GM23338 (cell line): ENCODE measurements at regions not wholly inside any gene's neighbourhood (a gene's known extent, or its start where the extent isn't known, plus 50 kb on each side); places are given as distances from the start of the nearest gene placed in this dataset.

Experiments
- ATAC-seq: fragments of 200-7000 bp; cut with Tn5 transposase; 3 replicates; pipeline ENCODE4 v1.9.1; 2020
- DNase-seq: peaks from one replicate; pipeline ENCODE4 v3.0.0-alpha.2; 2015; ENCODE audit warnings: low spot score
- H2AFZ ChIP-seq: fragments of 200-600 bp; sonication (generic); 2 replicates; pipeline ENCODE4 v1.8.0; 2016; ENCODE audit warnings: antibody characterized with exemption, mild to moderate bottlenecking, moderate library complexity
- H3F3A ChIP-seq: fragments of 200-600 bp; sonication (generic); replicated peaks from 2 replicates; pipeline ENCODE4 v1.8.0; 2017; ENCODE audit warnings: antibody characterized with exemption, mixed run types, low read depth
- H3K27ac ChIP-seq: fragments of 200-600 bp; sonication (generic); 2 replicates; pipeline ENCODE4 v1.6.1; 2016; ENCODE audit warnings: low read depth
- H3K27me3 ChIP-seq: fragments of 200-600 bp; sonication (generic); 2 replicates; pipeline ENCODE4 v1.8.0; 2016; ENCODE audit warnings: mild to moderate bottlenecking, mixed run types, moderate library complexity; ENCODE audit not compliant: insufficient read depth
- H3K36me3 ChIP-seq: fragments of 200-600 bp; sonication (generic); 2 replicates; pipeline ENCODE4 v1.8.0; 2016; ENCODE audit warnings: mild to moderate bottlenecking; ENCODE audit not compliant: insufficient read depth
- H3K4me1 ChIP-seq: fragments of 200-600 bp; sonication (generic); 2 replicates; pipeline ENCODE4 v1.8.0; 2016; ENCODE audit warnings: mild to moderate bottlenecking, moderate library complexity; ENCODE audit not compliant: insufficient read depth
- H3K4me2 ChIP-seq: fragments of 200-600 bp; sonication (generic); 2 replicates; pipeline ENCODE4 v1.7.1; 2017; ENCODE audit warnings: mixed run types
- H3K4me3 ChIP-seq: fragments of 200-600 bp; sonication (generic); 2 replicates; pipeline ENCODE4 v1.6.1; 2016; ENCODE audit warnings: mixed run types
- H3K79me2 ChIP-seq: fragments of 200-600 bp; sonication (generic); replicated peaks from 2 replicates; pipeline ENCODE4 v1.8.0; 2017; ENCODE audit warnings: mild to moderate bottlenecking; ENCODE audit not compliant: insufficient read depth
- H3K9me2 ChIP-seq: fragments of 200-600 bp; sonication (generic); 2 replicates; pipeline ENCODE4 v1.8.0; 2017; ENCODE audit not compliant: insufficient read depth
- H4K20me1 ChIP-seq: fragments of 200-600 bp; sonication (generic); replicated peaks from 2 replicates; pipeline ENCODE4 v1.8.0; 2017; ENCODE audit warnings: mild to moderate bottlenecking; ENCODE audit not compliant: insufficient read depth
- H3K27ac Mint-ChIP-seq: 2 replicates; pipeline ENCODE4 v1.8.0; 2020; ENCODE audit warnings: inconsistent platforms, mild to moderate bottlenecking, moderate library complexity, mixed read lengths
- H3K27me3 Mint-ChIP-seq: 3 replicates; pipeline ENCODE4 v1.8.0; 2022; ENCODE audit warnings: low read depth, mild to moderate bottlenecking, moderate library complexity, mixed read lengths, inconsistent platforms; ENCODE audit not compliant: insufficient read depth, poor library complexity
- H3K36me3 Mint-ChIP-seq: 3 replicates; pipeline ENCODE4 v1.8.0; 2021; ENCODE audit warnings: low read depth, mild to moderate bottlenecking, inconsistent platforms, moderate library complexity, mixed read lengths
- H3K4me1 Mint-ChIP-seq: 3 replicates; pipeline ENCODE4 v1.8.0; 2020; ENCODE audit warnings: mild to moderate bottlenecking, inconsistent platforms, mixed read lengths
- H3K4me3 Mint-ChIP-seq: 3 replicates; pipeline ENCODE4 v1.8.0; 2021; ENCODE audit warnings: moderate library complexity, mild to moderate bottlenecking, inconsistent platforms, mixed read lengths
- H3K9me3 Mint-ChIP-seq: 3 replicates; pipeline ENCODE4 v1.8.0; 2020; ENCODE audit warnings: moderate library complexity, mild to moderate bottlenecking, inconsistent platforms, mixed read lengths
- CREB1 ChIP-seq: fragments of 250-450 bp; sonication (Bioruptor Pico); IDR thresholded peaks from 2 replicates; pipeline ENCODE4 v1.5.0; 2020; ENCODE audit warnings: low read depth, mild to moderate bottlenecking, moderate library complexity
- EZH2 ChIP-seq: fragments of 200-600 bp; sonication (generic); IDR thresholded peaks from one replicate; pipeline ENCODE4 v1.8.0; 2017; ENCODE audit warnings: antibody characterized with exemption, mild to moderate bottlenecking, low read depth; ENCODE audit not compliant: unreplicated experiment
- EZH2phosphoT487 ChIP-seq: fragments of 200-600 bp; sonication (generic); IDR thresholded peaks from one replicate; pipeline ENCODE4 v1.8.1; 2018; ENCODE audit warnings: antibody characterized with exemption; ENCODE audit not compliant: unreplicated experiment
- JUNB ChIP-seq: IDR thresholded peaks from one replicate; pipeline ENCODE4 v1.6.1; 2016; ENCODE audit warnings: antibody characterized with exemption; ENCODE audit not compliant: unreplicated experiment
- NANOG ChIP-seq: IDR thresholded peaks from 2 replicates; pipeline ENCODE4 v1.6.1; 2016; ENCODE audit warnings: antibody characterized with exemption, borderline replicate concordance
- POLR2AphosphoS5 ChIP-seq: IDR thresholded peaks from 2 replicates; pipeline ENCODE4 v1.6.1; 2016; ENCODE audit warnings: antibody characterized with exemption, low read depth
- STAT1 ChIP-seq: IDR thresholded peaks from one replicate; pipeline ENCODE4 v1.6.1; 2016; ENCODE audit warnings: antibody characterized with exemption; ENCODE audit not compliant: unreplicated experiment
- ZNF114 ChIP-seq: fragments of 250-450 bp; sonication (Bioruptor Pico); IDR thresholded peaks from 2 replicates; pipeline ENCODE4 v1.5.0; 2020; ENCODE audit warnings: mild to moderate bottlenecking, moderate library complexity
- ZNF331 ChIP-seq: fragments of 250-450 bp; sonication (Bioruptor Pico); IDR thresholded peaks from 2 replicates; pipeline ENCODE4 v1.5.0; 2020; ENCODE audit warnings: low read depth, mild to moderate bottlenecking, moderate library complexity
- TF ChIP-seq, protein P1 (sequence below): IDR thresholded peaks from 2 replicates; pipeline ENCODE4 v1.6.1; 2016; ENCODE audit warnings: antibody characterized with exemption
- TF ChIP-seq, protein P2 (sequence below): fragments of 250-450 bp; sonication (Bioruptor Pico); IDR thresholded peaks from 2 replicates; pipeline ENCODE4 v1.5.0; 2020; ENCODE audit warnings: mild to moderate bottlenecking, moderate library complexity
- TF ChIP-seq, protein P3 (sequence below), 2 experiments: fragments of 200-600 bp in 1 of 2; sonication (generic) in 1 of 2; conservative IDR thresholded peaks; 2 replicates each; pipeline versions ENCODE4 v1.5.1 to v1.6.1; 2016 to 2017; ENCODE audit warnings: antibody characterized with exemption in 2 of 2, low read depth in 2 of 2, mild to moderate bottlenecking in 2 of 2, moderate library complexity in 1 of 2
- TF ChIP-seq, protein P4 (sequence below): IDR thresholded peaks from one replicate; pipeline ENCODE4 v1.6.1; 2018; ENCODE audit warnings: antibody characterized with exemption; ENCODE audit not compliant: unreplicated experiment

- H3K4me2 ChIP-seq, result no peak overlapping the region
- no peaks in the 10 kb centered on the region for H3K36me3 Mint-ChIP-seq
- H3K4me1 ChIP-seq, result no peaks in the 10 kb centered on the region
- no peaks in the 10 kb centered on the region for H3K36me3 ChIP-seq
- 0 out of 2 replicates have a peak, but pooled peaks cover 6% of the 10 kb centered on the region for H3K9me2 ChIP-seq
- H3K27ac Mint-ChIP-seq, result no peak overlapping the region
- ATAC-seq (no peak), DNase-seq (no peak)
- no peaks in the 10 kb centered on the region for H3K79me2 ChIP-seq
- peaks cover 16% of the 10 kb centered on the region for H3K9me3 Mint-ChIP-seq
- no peaks in the 10 kb centered on the region for H3K27me3 ChIP-seq
- H3K27ac ChIP-seq, result no peak overlapping the region
- no peak overlapping the region for H3K4me3 ChIP-seq
- H2AFZ ChIP-seq, result no peak overlapping the region
- no peaks in the 10 kb centered on the region for H3K27me3 Mint-ChIP-seq
- no peaks in the 10 kb centered on the region for H3F3A ChIP-seq
- no peak overlapping the region for H3K4me3 Mint-ChIP-seq
- no peaks in the 10 kb centered on the region for H3K4me1 Mint-ChIP-seq
- H4K20me1 ChIP-seq, result no peaks in the 10 kb centered on the region
- no peak for TF ChIP-seq NANOG
- no peak for TF ChIP-seq JUNB
- TF ChIP-seq, protein P1, sequence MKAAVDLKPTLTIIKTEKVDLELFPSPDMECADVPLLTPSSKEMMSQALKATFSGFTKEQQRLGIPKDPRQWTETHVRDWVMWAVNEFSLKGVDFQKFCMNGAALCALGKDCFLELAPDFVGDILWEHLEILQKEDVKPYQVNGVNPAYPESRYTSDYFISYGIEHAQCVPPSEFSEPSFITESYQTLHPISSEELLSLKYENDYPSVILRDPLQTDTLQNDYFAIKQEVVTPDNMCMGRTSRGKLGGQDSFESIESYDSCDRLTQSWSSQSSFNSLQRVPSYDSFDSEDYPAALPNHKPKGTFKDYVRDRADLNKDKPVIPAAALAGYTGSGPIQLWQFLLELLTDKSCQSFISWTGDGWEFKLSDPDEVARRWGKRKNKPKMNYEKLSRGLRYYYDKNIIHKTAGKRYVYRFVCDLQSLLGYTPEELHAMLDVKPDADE, result no peak
- no peak for TF ChIP-seq POLR2AphosphoS5
- TF ChIP-seq, protein P2, sequence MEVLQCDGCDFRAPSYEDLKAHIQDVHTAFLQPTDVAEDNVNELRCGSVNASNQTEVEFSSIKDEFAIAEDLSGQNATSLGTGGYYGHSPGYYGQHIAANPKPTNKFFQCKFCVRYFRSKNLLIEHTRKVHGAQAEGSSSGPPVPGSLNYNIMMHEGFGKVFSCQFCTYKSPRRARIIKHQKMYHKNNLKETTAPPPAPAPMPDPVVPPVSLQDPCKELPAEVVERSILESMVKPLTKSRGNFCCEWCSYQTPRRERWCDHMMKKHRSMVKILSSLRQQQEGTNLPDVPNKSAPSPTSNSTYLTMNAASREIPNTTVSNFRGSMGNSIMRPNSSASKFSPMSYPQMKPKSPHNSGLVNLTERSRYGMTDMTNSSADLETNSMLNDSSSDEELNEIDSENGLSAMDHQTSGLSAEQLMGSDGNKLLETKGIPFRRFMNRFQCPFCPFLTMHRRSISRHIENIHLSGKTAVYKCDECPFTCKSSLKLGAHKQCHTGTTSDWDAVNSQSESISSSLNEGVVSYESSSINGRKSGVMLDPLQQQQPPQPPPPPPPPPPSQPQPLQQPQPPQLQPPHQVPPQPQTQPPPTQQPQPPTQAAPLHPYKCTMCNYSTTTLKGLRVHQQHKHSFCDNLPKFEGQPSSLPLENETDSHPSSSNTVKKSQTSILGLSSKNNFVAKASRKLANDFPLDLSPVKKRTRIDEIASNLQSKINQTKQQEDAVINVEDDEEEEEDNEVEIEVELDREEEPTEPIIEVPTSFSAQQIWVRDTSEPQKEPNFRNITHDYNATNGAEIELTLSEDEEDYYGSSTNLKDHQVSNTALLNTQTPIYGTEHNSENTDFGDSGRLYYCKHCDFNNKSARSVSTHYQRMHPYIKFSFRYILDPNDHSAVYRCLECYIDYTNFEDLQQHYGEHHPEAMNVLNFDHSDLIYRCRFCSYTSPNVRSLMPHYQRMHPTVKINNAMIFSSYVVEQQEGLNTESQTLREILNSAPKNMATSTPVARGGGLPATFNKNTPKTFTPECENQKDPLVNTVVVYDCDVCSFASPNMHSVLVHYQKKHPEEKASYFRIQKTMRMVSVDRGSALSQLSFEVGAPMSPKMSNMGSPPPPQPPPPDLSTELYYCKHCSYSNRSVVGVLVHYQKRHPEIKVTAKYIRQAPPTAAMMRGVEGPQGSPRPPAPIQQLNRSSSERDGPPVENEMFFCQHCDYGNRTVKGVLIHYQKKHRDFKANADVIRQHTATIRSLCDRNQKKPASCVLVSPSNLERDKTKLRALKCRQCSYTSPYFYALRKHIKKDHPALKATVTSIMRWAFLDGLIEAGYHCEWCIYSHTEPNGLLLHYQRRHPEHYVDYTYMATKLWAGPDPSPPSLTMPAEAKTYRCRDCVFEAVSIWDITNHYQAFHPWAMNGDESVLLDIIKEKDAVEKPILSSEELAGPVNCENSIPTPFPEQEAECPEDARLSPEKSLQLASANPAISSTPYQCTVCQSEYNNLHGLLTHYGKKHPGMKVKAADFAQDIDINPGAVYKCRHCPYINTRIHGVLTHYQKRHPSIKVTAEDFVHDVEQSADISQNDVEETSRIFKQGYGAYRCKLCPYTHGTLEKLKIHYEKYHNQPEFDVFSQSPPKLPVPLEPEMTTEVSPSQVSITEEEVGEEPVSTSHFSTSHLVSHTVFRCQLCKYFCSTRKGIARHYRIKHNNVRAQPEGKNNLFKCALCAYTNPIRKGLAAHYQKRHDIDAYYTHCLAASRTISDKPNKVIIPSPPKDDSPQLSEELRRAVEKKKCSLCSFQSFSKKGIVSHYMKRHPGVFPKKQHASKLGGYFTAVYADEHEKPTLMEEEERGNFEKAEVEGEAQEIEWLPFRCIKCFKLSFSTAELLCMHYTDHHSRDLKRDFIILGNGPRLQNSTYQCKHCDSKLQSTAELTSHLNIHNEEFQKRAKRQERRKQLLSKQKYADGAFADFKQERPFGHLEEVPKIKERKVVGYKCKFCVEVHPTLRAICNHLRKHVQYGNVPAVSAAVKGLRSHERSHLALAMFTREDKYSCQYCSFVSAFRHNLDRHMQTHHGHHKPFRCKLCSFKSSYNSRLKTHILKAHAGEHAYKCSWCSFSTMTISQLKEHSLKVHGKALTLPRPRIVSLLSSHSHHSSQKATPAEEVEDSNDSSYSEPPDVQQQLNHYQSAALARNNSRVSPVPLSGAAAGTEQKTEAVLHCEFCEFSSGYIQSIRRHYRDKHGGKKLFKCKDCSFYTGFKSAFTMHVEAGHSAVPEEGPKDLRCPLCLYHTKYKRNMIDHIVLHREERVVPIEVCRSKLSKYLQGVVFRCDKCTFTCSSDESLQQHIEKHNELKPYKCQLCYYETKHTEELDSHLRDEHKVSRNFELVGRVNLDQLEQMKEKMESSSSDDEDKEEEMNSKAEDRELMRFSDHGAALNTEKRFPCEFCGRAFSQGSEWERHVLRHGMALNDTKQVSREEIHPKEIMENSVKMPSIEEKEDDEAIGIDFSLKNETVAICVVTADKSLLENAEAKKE (CRISPR knock-in tag), result no peak
- TF ChIP-seq ZNF114 (CRISPR knock-in tag), result no peak
- TF ChIP-seq, protein P3, sequence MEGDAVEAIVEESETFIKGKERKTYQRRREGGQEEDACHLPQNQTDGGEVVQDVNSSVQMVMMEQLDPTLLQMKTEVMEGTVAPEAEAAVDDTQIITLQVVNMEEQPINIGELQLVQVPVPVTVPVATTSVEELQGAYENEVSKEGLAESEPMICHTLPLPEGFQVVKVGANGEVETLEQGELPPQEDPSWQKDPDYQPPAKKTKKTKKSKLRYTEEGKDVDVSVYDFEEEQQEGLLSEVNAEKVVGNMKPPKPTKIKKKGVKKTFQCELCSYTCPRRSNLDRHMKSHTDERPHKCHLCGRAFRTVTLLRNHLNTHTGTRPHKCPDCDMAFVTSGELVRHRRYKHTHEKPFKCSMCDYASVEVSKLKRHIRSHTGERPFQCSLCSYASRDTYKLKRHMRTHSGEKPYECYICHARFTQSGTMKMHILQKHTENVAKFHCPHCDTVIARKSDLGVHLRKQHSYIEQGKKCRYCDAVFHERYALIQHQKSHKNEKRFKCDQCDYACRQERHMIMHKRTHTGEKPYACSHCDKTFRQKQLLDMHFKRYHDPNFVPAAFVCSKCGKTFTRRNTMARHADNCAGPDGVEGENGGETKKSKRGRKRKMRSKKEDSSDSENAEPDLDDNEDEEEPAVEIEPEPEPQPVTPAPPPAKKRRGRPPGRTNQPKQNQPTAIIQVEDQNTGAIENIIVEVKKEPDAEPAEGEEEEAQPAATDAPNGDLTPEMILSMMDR (conservative IDR thresholded peaks at IDR 0.05; ENCODE audit: low read depth in 2 of 2), result no peak
- TF ChIP-seq EZH2, result no peak
- TF ChIP-seq, protein P4, sequence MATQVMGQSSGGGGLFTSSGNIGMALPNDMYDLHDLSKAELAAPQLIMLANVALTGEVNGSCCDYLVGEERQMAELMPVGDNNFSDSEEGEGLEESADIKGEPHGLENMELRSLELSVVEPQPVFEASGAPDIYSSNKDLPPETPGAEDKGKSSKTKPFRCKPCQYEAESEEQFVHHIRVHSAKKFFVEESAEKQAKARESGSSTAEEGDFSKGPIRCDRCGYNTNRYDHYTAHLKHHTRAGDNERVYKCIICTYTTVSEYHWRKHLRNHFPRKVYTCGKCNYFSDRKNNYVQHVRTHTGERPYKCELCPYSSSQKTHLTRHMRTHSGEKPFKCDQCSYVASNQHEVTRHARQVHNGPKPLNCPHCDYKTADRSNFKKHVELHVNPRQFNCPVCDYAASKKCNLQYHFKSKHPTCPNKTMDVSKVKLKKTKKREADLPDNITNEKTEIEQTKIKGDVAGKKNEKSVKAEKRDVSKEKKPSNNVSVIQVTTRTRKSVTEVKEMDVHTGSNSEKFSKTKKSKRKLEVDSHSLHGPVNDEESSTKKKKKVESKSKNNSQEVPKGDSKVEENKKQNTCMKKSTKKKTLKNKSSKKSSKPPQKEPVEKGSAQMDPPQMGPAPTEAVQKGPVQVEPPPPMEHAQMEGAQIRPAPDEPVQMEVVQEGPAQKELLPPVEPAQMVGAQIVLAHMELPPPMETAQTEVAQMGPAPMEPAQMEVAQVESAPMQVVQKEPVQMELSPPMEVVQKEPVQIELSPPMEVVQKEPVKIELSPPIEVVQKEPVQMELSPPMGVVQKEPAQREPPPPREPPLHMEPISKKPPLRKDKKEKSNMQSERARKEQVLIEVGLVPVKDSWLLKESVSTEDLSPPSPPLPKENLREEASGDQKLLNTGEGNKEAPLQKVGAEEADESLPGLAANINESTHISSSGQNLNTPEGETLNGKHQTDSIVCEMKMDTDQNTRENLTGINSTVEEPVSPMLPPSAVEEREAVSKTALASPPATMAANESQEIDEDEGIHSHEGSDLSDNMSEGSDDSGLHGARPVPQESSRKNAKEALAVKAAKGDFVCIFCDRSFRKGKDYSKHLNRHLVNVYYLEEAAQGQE, result no peak
- TF ChIP-seq STAT1, result no peak
- TF ChIP-seq ZNF331 (CRISPR knock-in tag), result no peak
- no peak for TF ChIP-seq CREB1 (CRISPR knock-in tag)
- TF ChIP-seq EZH2phosphoT487, result no peak
Measured at GRCh38 chr2:240340361-240340761, 95.1 kb upstream of the GPC1 start.
